H1 (cell line): ENCODE measurements at regions not wholly inside any gene's neighbourhood (a gene's known extent, or its start where the extent isn't known, plus 50 kb on each side); places are given as distances from the start of the nearest gene placed in this dataset.

ENCODE experiments used
- CTCF ChIA-PET: fragments of 300-600 bp; sonication (Branson Sonifier 250); formaldehyde crosslinking; loops from one replicate; lab custom pipeline; 2021; ENCODE audit not compliant: partially characterized antibody; lab: Charles Lee
- POLR2A ChIA-PET: fragments of 300-600 bp; sonication (Branson Sonifier 250); formaldehyde crosslinking; loops from one replicate; lab custom pipeline; 2021; ENCODE audit warnings: inconsistent platforms; ENCODE audit not compliant: partially characterized antibody; lab: Charles Lee
- DNase-seq, 2 experiments: peaks; one replicate each; pipeline versions ENCODE4 v3.0.0 to v3.0.0-alpha.2; 2010 to 2022; ENCODE audit warnings: low spot score in 2 of 2, low read depth in 1 of 2, mixed read lengths in 1 of 2
- FAIRE-seq: peaks from 2 replicates; lab custom pipeline; 2011; peaks lifted over from hg19 to GRCh38; lab: Jason Lieb, UNC
- H2AFZ ChIP-seq: 2 replicates; pipeline ENCODE4 v1.8.1; 2012; ENCODE audit warnings: low read length, inconsistent platforms
- H2AK5ac ChIP-seq: 2 replicates; pipeline ENCODE4 v1.6.1; 2013; ENCODE audit warnings: low read depth, low read length
- H2BK120ac ChIP-seq: replicated peaks from 2 replicates; pipeline ENCODE3; 2013; ENCODE audit warnings: low read depth, low read length, inconsistent platforms
- H2BK12ac ChIP-seq: 2 replicates; pipeline ENCODE4 v1.6.1; 2013; ENCODE audit warnings: low read depth, low read length
- H2BK15ac ChIP-seq: 2 replicates; pipeline ENCODE4 v1.6.1; 2013; ENCODE audit warnings: low read length
- H2BK20ac ChIP-seq: 2 replicates; pipeline ENCODE4 v1.6.1; 2013; ENCODE audit warnings: low read length
- H2BK5ac ChIP-seq: 2 replicates; pipeline ENCODE4 v1.6.1; 2013; ENCODE audit warnings: low read depth, low read length
- H3K14ac ChIP-seq: 2 replicates; pipeline ENCODE4 v1.6.1; 2013; ENCODE audit warnings: inconsistent platforms; ENCODE audit not compliant: insufficient read length
- H3K18ac ChIP-seq: 2 replicates; pipeline ENCODE4 v1.6.1; 2013; ENCODE audit warnings: low read length; ENCODE audit errors: extremely low read depth
- H3K23ac ChIP-seq: 2 replicates; pipeline ENCODE4 v1.6.1; 2013; ENCODE audit warnings: inconsistent platforms; ENCODE audit not compliant: insufficient read length
- H3K23me2 ChIP-seq: 2 replicates; pipeline ENCODE4 v1.6.1; 2013; ENCODE audit warnings: low read depth, low read length
- H3K27ac ChIP-seq: 2 replicates; pipeline ENCODE4 v1.6.1; 2011; ENCODE audit warnings: low read depth, low read length, inconsistent platforms
- H3K27me3 ChIP-seq, 4 experiments: replicated peaks in 1 of 4; 1 replicate in 1 of 4; 2 replicates in 3 of 4; pipeline versions ENCODE4 v1.6.1 to v1.8.1; 2011 to 2013; ENCODE audit warnings: low read length in 3 of 4, mild to moderate bottlenecking in 3 of 4, inconsistent platforms in 2 of 4, mixed read lengths in 2 of 4, moderate library complexity in 1 of 4; ENCODE audit not compliant: control insufficient read depth in 3 of 4, insufficient read depth in 3 of 4; ENCODE audit errors: extremely low read depth in 1 of 4
- H3K36me3 ChIP-seq, 4 experiments: 2 replicates each; pipeline versions ENCODE4 v1.6.1 to v1.8.1; 2011 to 2013; ENCODE audit warnings: mild to moderate bottlenecking in 4 of 4, low read length in 3 of 4, moderate library complexity in 2 of 4, control low read depth in 1 of 4, inconsistent platforms in 1 of 4; ENCODE audit not compliant: insufficient read depth in 4 of 4, control insufficient read depth in 2 of 4
- H3K4ac ChIP-seq: replicated peaks from 2 replicates; pipeline ENCODE3; 2013; ENCODE audit warnings: low read length, low read depth, mixed read lengths, inconsistent platforms; ENCODE audit not compliant: insufficient read length
- H3K4me1 ChIP-seq, 4 experiments: replicated peaks in 1 of 4; 1 replicate in 1 of 4; 2 replicates in 3 of 4; pipeline versions ENCODE4 v1.6.1 to v1.8.1; 2011 to 2013; ENCODE audit warnings: low read length in 3 of 4, inconsistent platforms in 2 of 4, mixed read lengths in 1 of 4; ENCODE audit not compliant: insufficient read depth in 4 of 4, control insufficient read depth in 3 of 4
- H3K4me2 ChIP-seq, 2 experiments: 2 replicates each; pipeline versions ENCODE4 v1.6.1 to v1.8.1; 2011 to 2013; ENCODE audit warnings: low read depth in 2 of 2, low read length in 2 of 2, control low read depth in 1 of 2, inconsistent platforms in 1 of 2, mild to moderate bottlenecking in 1 of 2; ENCODE audit not compliant: insufficient read depth in 1 of 2
- H3K4me3 ChIP-seq, 4 experiments: fragments of 200-600, 300-600 bp in 1 of 4; sonication (generic), shearing (Covaris generic), sonication (Bioruptor Twin) in 1 of 4; 2 replicates each; pipeline versions ENCODE4 v1.5.1 to v1.8.1; 2011 to 2016; ENCODE audit warnings: low read length in 4 of 4, low read depth in 3 of 4, control low read depth in 2 of 4, inconsistent platforms in 2 of 4, mild to moderate bottlenecking in 2 of 4, mixed read lengths in 1 of 4, moderate library complexity in 1 of 4; ENCODE audit not compliant: insufficient read depth in 2 of 4; ENCODE audit errors: extremely low read depth in 1 of 4
- H3K56ac ChIP-seq: replicated peaks from 2 replicates; pipeline ENCODE3; 2013; ENCODE audit warnings: low read depth, mild to moderate bottlenecking, mixed read lengths, low read length, inconsistent platforms; ENCODE audit not compliant: insufficient read length
- H3K79me1 ChIP-seq: 2 replicates; pipeline ENCODE4 v1.6.1; 2013; ENCODE audit warnings: low read depth, low read length, control low read depth
- H3K79me2 ChIP-seq, 2 experiments: 2 replicates each; pipeline versions ENCODE4 v1.6.1 to v1.8.1; 2012 to 2013; ENCODE audit warnings: low read length in 2 of 2, mild to moderate bottlenecking in 2 of 2, inconsistent platforms in 1 of 2; ENCODE audit not compliant: insufficient read depth in 2 of 2, control insufficient read depth in 1 of 2
- H3K9ac ChIP-seq, 4 experiments: replicated peaks in 1 of 4; 1 replicate in 1 of 4; 2 replicates in 3 of 4; pipeline versions ENCODE4 v1.6.1 to v1.8.1; 2011 to 2013; ENCODE audit warnings: low read depth in 3 of 4, low read length in 3 of 4, control low read depth in 2 of 4, mild to moderate bottlenecking in 2 of 4, moderate library complexity in 2 of 4, inconsistent platforms in 1 of 4; ENCODE audit errors: extremely low read depth in 1 of 4
- H3K9me3 ChIP-seq, 2 experiments: 2 replicates each; pipeline versions ENCODE4 v1.6.1 to v1.8.1; 2012 to 2013; ENCODE audit warnings: mild to moderate bottlenecking in 2 of 2, moderate library complexity in 2 of 2, control low read depth in 1 of 2, inconsistent platforms in 1 of 2, low read depth in 1 of 2, low read length in 1 of 2, mixed read lengths in 1 of 2; ENCODE audit not compliant: insufficient read depth in 2 of 2
- H4K20me1 ChIP-seq, 2 experiments: replicated peaks in 1 of 2; 2 replicates each; pipeline versions ENCODE3 to v1.8.1; 2011 to 2013; ENCODE audit warnings: inconsistent platforms in 2 of 2, low read length in 2 of 2, mild to moderate bottlenecking in 1 of 2; ENCODE audit not compliant: insufficient read depth in 2 of 2, control insufficient read depth in 1 of 2
- H4K5ac ChIP-seq: 2 replicates; pipeline ENCODE4 v1.6.1; 2013; ENCODE audit warnings: low read length, low read depth, mixed read lengths, inconsistent platforms; ENCODE audit not compliant: insufficient read length
- H4K8ac ChIP-seq: 2 replicates; pipeline ENCODE4 v1.8.0; 2013; ENCODE audit warnings: mild to moderate bottlenecking, moderate library complexity, low read length, inconsistent platforms; ENCODE audit not compliant: insufficient read depth; ENCODE audit errors: extremely low read depth
- H4K91ac ChIP-seq: replicated peaks from 2 replicates; pipeline ENCODE3; 2013; ENCODE audit warnings: low read length, mixed read lengths, inconsistent platforms; ENCODE audit not compliant: insufficient read length
- KDM4A ChIP-seq: IDR thresholded peaks from one replicate; pipeline ENCODE4 v1.7.1; 2012; ENCODE audit warnings: low read depth, mild to moderate bottlenecking, moderate library complexity, low read length, inconsistent platforms; ENCODE audit not compliant: severe bottlenecking
- TEAD4 ChIP-seq: IDR thresholded peaks from 2 replicates; pipeline ENCODE4 v1.6.1; 2012; ENCODE audit warnings: low read depth, low read length, inconsistent platforms, mixed read lengths
- WGBS, 2 experiments: shearing (Covaris generic) in 1 of 2; methylation state at CpG; one replicate each; pipeline versions ENCODE4 v1.1.6 to v1.1.7; 2013 to 2015; ENCODE audit warnings: low lambda C conversion rate in 2 of 2, mixed read lengths in 2 of 2, inconsistent platforms in 1 of 2, low coverage in 1 of 2, missing lambda C conversion rate in 1 of 2; ENCODE audit not compliant: insufficient replicate concordance in 2 of 2, insufficient coverage in 1 of 2, insufficient read length in 1 of 2; ENCODE audit errors: extremely low coverage in 1 of 2, missing lambda C conversion rate in 1 of 2; 5-methylcytosine and 5-hydroxymethylcytosine counted together

GRCh38 chr14:30445852-30446251, 113.1 kb upstream of the G2E3 start:
- H3K27ac ChIP-seq = no peak overlapping the region
- H2BK12ac ChIP-seq = no peak overlapping the region
- no peak overlapping the region for H4K91ac ChIP-seq
- DNase-seq = no peak
- H3K36me3 ChIP-seq = no peaks in the 10 kb centered on the region
- H2AK5ac ChIP-seq = no peak overlapping the region
- H4K5ac ChIP-seq = no peak overlapping the region
- no peak overlapping the region for H2BK15ac ChIP-seq
- no peak for FAIRE-seq
- no peak overlapping the region for H2AFZ ChIP-seq
- no peaks in the 10 kb centered on the region for H3K79me1 ChIP-seq
- no peak overlapping the region for H3K4me2 ChIP-seq
- 90% methylated on average over 6 of the region's 6 CpGs; no CpG with 5 or more reads in 1 of the 2 experiments for WGBS, 2 experiments
- H3K23me2 ChIP-seq = no peaks in the 10 kb centered on the region
- H3K9me3 ChIP-seq = no peaks in the 10 kb centered on the region
- no peak overlapping the region for H3K14ac ChIP-seq
- no peak for TF ChIP-seq KDM4A
- no peak for TF ChIP-seq TEAD4
- TF ChIP-seq, all 59 proteins: peak for 0
- no peak overlapping the region for H3K18ac ChIP-seq
- no peak overlapping the region for H3K23ac ChIP-seq
- POLR2A ChIA-PET = no interaction called here
- H4K20me1 ChIP-seq = no peaks in the 10 kb centered on the region
- no peak overlapping the region for H3K4ac ChIP-seq
- no peak overlapping the region for H2BK20ac ChIP-seq
- H2BK120ac ChIP-seq = no peak overlapping the region
- H3K27me3 ChIP-seq = no peaks in the 10 kb centered on the region
- H3K4me3 ChIP-seq = no peak overlapping the region
- H2BK5ac ChIP-seq = no peak overlapping the region
- peaks cover 0 to 7% (median 2%) of the 10 kb centered on the region in 4 experiments; a peak in 2 of 7 replicates for H3K4me1 ChIP-seq
- no peak overlapping the region for H4K8ac ChIP-seq
- CTCF ChIA-PET = interaction anchor here (0.6 to 1.7 kb wide), 11 partner anchors 11 to 1694 kb away, joined by 3 to 7 read pairs (median 4); no protein-coding TSS in a partner anchor
- no peaks in the 10 kb centered on the region for H3K79me2 ChIP-seq
- H3K9ac ChIP-seq = no peak overlapping the region
- no peak overlapping the region for H3K56ac ChIP-seq
